HG02884 (cell line): ENCODE measurements at regions not wholly inside any gene's neighbourhood (a gene's known extent, or its start where the extent isn't known, plus 50 kb on each side); places are given as distances from the start of the nearest gene placed in this dataset.
"Not testable (repeated sequence)": the region's sequence is repeated elsewhere in the genome, so short reads cannot be mapped to it uniquely, and the experiment has no call there.

Experiments
- ATAC-seq: cut with Tn5 transposase; IDR thresholded peaks from one replicate; pipeline ENCODE4 v1.9.1; 2021; ENCODE audit warnings: mild to moderate bottlenecking, moderate library complexity; ENCODE audit not compliant: unreplicated experiment

- ATAC-seq: no peak
These were observed 941.9 kb downstream of the SLC4A3 start for GRCh38 chr2:220569112-220569897.

- no peak for ATAC-seq
These were observed 945.0 kb downstream of the SLC4A3 start for GRCh38 chr2:220572385-220572784.

- ATAC-seq: no peak
These were observed 946.6 kb downstream of the SLC4A3 start for GRCh38 chr2:220574038-220574437.

- no peak for ATAC-seq
These were observed 948.5 kb downstream of the SLC4A3 start for GRCh38 chr2:220575963-220576362.

GRCh38 chr2:220579452-220579851 is 952.0 kb downstream of the SLC4A3 start:
- no peak for ATAC-seq

GRCh38 chr2:220580113-220580512 is 952.7 kb downstream of the SLC4A3 start:
- ATAC-seq: no peak

GRCh38 chr2:220583725-220584124 is 956.3 kb downstream of the SLC4A3 start:
- ATAC-seq: no peak

- ATAC-seq: no peak
These were observed 957.8 kb downstream of the SLC4A3 start for GRCh38 chr2:220585241-220585640.

GRCh38 chr2:220586980-220587530 is 959.6 kb downstream of the SLC4A3 start:
- no peak for ATAC-seq

GRCh38 chr2:220588148-220588547 is 960.7 kb downstream of the SLC4A3 start:
- ATAC-seq: no peak

- no peak for ATAC-seq
These were observed 963.0 kb downstream of the SLC4A3 start for GRCh38 chr2:220590476-220590875.

- ATAC-seq: no peak
These were observed 966.1 kb downstream of the SLC4A3 start for GRCh38 chr2:220593526-220593925.

- ATAC-seq: no peak
These were observed 970.4 kb downstream of the EPHA4 start for GRCh38 chr2:220601674-220602073.

- ATAC-seq: not testable (repeated sequence)
These were observed 959.1 kb downstream of the EPHA4 start for GRCh38 chr2:220613004-220613403.

- ATAC-seq: no peak
These were observed 958.0 kb downstream of the EPHA4 start for GRCh38 chr2:220614064-220614463.

GRCh38 chr2:220619525-220620220 is 952.4 kb downstream of the EPHA4 start:
- no peak for ATAC-seq

- no peak for ATAC-seq
These were observed 945.5 kb downstream of the EPHA4 start for GRCh38 chr2:220626603-220627002.

GRCh38 chr2:220628252-220628651 is 943.9 kb downstream of the EPHA4 start:
- no peak for ATAC-seq

- no peak for ATAC-seq
These were observed 931.0 kb downstream of the EPHA4 start for GRCh38 chr2:220641137-220641536.

- peak; percentile 74 for ATAC-seq
These were observed 925.7 kb downstream of the EPHA4 start for GRCh38 chr2:220646424-220646823.

- no peak for ATAC-seq
These were observed 923.5 kb downstream of the EPHA4 start for GRCh38 chr2:220648628-220649027.

GRCh38 chr2:220653776-220654175 is 918.3 kb downstream of the EPHA4 start:
- no peak for ATAC-seq
